ENCODE measurements at regions not wholly inside any gene's neighbourhood (a gene's known extent, or its start where the extent isn't known, plus 50 kb on each side); places are given as distances from the start of the nearest gene placed in this dataset.

DNA sequence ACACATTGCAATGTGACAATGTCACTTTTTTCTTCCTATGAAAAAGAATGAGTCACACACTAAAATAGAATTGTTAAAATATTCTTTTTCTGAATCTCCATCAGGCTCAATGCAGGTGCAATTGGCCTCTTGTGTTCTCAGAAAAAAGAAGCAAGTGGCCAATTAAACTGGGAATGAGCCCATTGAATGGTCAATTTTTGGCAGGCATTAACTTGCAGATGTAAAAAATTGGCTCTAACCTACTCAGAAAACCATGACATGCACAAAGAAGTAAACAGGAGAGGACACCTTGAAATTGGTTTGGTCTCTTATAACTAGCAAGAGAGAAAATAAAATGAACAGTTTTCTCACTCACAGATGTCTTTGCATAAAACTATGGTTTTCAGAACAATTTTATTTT is 820.8 kb downstream of the TBL1XR1 start:
- TF ChIP-seq, protein P1, sequence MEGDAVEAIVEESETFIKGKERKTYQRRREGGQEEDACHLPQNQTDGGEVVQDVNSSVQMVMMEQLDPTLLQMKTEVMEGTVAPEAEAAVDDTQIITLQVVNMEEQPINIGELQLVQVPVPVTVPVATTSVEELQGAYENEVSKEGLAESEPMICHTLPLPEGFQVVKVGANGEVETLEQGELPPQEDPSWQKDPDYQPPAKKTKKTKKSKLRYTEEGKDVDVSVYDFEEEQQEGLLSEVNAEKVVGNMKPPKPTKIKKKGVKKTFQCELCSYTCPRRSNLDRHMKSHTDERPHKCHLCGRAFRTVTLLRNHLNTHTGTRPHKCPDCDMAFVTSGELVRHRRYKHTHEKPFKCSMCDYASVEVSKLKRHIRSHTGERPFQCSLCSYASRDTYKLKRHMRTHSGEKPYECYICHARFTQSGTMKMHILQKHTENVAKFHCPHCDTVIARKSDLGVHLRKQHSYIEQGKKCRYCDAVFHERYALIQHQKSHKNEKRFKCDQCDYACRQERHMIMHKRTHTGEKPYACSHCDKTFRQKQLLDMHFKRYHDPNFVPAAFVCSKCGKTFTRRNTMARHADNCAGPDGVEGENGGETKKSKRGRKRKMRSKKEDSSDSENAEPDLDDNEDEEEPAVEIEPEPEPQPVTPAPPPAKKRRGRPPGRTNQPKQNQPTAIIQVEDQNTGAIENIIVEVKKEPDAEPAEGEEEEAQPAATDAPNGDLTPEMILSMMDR (IDR thresholded peaks at IDR 0.05; ENCODE audit: insufficient read depth, low read length), result no peak
- no peak overlapping the region for H3K4me3 ChIP-seq (ENCODE audit: low read depth, low read length)
- no peak for DNase-seq (ENCODE audit: low read depth)

DNA sequence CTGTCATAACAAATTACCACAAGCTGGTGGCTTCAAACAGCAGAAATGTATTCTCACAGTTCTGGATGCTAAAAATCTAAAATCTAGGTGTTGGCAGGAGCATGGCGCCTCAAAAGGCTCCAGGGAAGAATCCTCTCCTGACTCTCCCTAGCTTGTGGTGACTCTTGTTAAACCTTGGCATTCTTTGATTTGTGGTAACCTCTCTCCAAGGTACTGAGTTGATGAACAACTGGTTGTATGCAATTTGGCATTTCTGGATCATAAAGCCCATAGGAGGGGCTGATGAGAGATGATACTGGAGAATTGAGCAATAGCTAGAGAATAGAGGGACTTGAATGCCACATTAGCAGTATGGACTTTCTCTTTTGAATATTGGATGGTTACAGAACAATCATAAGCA is 821.8 kb downstream of the TBL1XR1 start:
- no peak overlapping the region for H3K4me3 ChIP-seq (ENCODE audit: low read depth, low read length)
- TF ChIP-seq, protein P1 (IDR thresholded peaks at IDR 0.05; ENCODE audit: insufficient read depth, low read length), result no peak
- no peak for DNase-seq (ENCODE audit: low read depth)

GRCh38 chr3:176362191-176362731 is 835.0 kb downstream of the TBL1XR1 start:
- H3K4me3 ChIP-seq (ENCODE audit: low read depth, low read length), result no peak overlapping the region
- TF ChIP-seq, protein P1 (IDR thresholded peaks at IDR 0.05; ENCODE audit: insufficient read depth, low read length), result no peak
- DNase-seq (ENCODE audit: low read depth), result no peak

DNA sequence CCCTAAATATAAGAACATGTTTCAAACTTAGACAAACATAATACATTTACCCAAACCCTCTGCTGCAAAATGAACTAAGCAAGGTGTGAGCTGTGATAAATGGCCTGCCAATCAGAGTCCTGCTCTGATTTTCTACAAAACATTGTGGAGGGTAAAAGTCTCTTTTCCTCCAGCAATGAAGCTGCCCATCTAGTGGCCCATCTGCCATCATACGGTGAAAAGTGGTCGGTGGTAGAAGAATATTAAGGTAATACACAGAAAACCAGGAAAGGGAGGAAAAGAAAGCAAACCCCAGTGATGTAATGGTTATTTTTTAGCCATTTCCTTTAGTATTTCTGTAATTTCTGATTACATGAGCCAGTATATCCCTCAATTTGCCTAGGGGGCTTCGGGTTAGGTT is 838.1 kb downstream of the TBL1XR1 start:
- no peak overlapping the region for H3K4me3 ChIP-seq (ENCODE audit: low read depth, low read length)
- TF ChIP-seq, protein P1 (IDR thresholded peaks at IDR 0.05; ENCODE audit: insufficient read depth, low read length), result no peak
- no peak for DNase-seq (ENCODE audit: low read depth)

DNA sequence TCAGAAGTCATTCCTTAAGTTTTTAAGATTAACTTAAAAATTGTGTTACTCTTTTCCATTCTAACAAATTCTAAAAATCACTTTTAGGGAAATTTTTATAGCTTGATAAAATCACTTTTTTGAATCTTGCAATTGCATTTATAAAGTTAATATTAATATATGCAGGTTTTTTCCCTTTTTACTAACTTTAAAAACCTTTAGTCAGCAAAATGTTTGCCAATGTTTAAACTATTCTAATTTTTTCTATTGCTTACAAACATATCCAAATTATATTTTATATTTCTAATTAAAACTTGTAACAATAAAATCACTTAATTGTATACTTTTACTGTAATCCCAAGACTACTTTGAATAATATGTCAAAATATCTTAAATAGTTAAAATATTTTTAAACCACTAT is 839.4 kb downstream of the TBL1XR1 start:
- TF ChIP-seq, protein P1 (IDR thresholded peaks at IDR 0.05; ENCODE audit: insufficient read depth, low read length), result no peak
- H3K4me3 ChIP-seq (ENCODE audit: low read depth, low read length), result no peak overlapping the region
- DNase-seq (ENCODE audit: low read depth), result no peak

- no peak for DNase-seq (ENCODE audit: low read depth)
- no peak overlapping the region for H3K4me3 ChIP-seq (ENCODE audit: low read depth, low read length)
- TF ChIP-seq, protein P1 (IDR thresholded peaks at IDR 0.05; ENCODE audit: insufficient read depth, low read length), result no peak
Observed at GRCh38 chr3:176354843-176355242, 842.4 kb downstream of the TBL1XR1 start.

DNA sequence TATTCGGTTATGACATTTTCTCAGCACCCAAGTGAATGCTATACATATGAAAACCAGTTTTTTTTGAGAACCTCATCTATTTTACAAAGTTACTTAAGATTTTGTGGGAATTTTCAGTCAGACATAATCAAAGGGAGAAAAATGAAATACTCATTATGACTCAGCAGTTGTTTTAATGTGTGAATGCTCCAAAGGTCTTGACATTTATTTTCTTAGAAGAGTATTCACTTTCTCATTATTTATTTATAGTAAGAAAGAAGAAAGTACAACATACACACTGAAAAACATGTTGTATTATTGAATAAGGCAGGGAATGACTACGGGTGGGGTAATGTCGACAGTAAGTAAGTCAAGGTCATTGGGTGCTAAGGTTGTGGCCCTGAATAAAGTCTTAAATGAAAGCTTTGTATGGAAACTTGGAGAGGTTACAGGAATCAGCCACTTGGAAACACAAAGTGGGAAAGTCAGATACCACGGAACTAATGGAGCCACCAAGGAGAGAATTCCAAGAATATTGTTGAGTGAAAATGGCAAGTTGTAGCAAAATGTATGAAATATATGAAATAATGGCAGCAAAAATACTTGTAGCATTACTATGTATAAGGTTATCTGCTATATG is 844.5 kb downstream of the TBL1XR1 start:
- no peak for DNase-seq (ENCODE audit: low read depth)
- no peak overlapping the region for H3K4me3 ChIP-seq (ENCODE audit: low read depth, low read length)
- TF ChIP-seq, protein P1 (IDR thresholded peaks at IDR 0.05; ENCODE audit: insufficient read depth, low read length), result no peak
